KMS-11 (cell line): ENCODE measurements at regions not wholly inside any gene's neighbourhood (a gene's known extent, or its start where the extent isn't known, plus 50 kb on each side); places are given as distances from the start of the nearest gene placed in this dataset.

Experiments
- H2AFZ ChIP-seq: fragments of 200-600 bp; sonication (generic); 2 replicates; pipeline ENCODE4 v1.6.1; 2016; ENCODE audit warnings: antibody characterized with exemption, mixed run types, low read depth
- H3K27ac ChIP-seq: fragments of 200-600 bp; sonication (generic); 2 replicates; pipeline ENCODE4 v1.6.1; 2016; ENCODE audit warnings: mild to moderate bottlenecking, mixed run types
- H3K27me3 ChIP-seq: fragments of 200-600 bp; sonication (generic); 2 replicates; pipeline ENCODE4 v1.6.1; 2017; ENCODE audit warnings: mild to moderate bottlenecking, low read depth, mixed run types, moderate library complexity; ENCODE audit not compliant: insufficient read depth
- H3K36me3 ChIP-seq: fragments of 200-600 bp; sonication (generic); 2 replicates; pipeline ENCODE4 v1.6.1; 2017; ENCODE audit warnings: mild to moderate bottlenecking, mixed run types; ENCODE audit not compliant: insufficient read depth
- H3K4me1 ChIP-seq: fragments of 200-600 bp; sonication (generic); 2 replicates; pipeline ENCODE4 v1.6.1; 2016; ENCODE audit warnings: mild to moderate bottlenecking, low read depth, mixed run types; ENCODE audit not compliant: poor library complexity, severe bottlenecking
- H3K4me2 ChIP-seq: fragments of 200-600 bp; sonication (generic); 2 replicates; pipeline ENCODE4 v1.7.0; 2016; ENCODE audit warnings: mild to moderate bottlenecking, mixed run types
- H3K4me3 ChIP-seq: fragments of 200-600 bp; sonication (generic); IDR thresholded peaks from 2 replicates; pipeline ENCODE4 v1.6.1; 2017; ENCODE audit warnings: low read depth, low read length, mixed read lengths; ENCODE audit not compliant: insufficient read depth
- H3K79me2 ChIP-seq: fragments of 200-600 bp; sonication (generic); 2 replicates; pipeline ENCODE4 v1.6.1; 2016; ENCODE audit warnings: low read depth, mixed run types; ENCODE audit not compliant: insufficient read depth
- H3K9ac ChIP-seq: fragments of 200-600 bp; sonication (generic); 2 replicates; pipeline ENCODE4 v1.6.1; 2016; ENCODE audit warnings: mild to moderate bottlenecking, mixed run types
- H4K20me1 ChIP-seq: fragments of 200-600 bp; sonication (generic); 2 replicates; pipeline ENCODE4 v1.6.1; 2016; ENCODE audit warnings: mild to moderate bottlenecking, mixed run types; ENCODE audit not compliant: insufficient read depth
- TF ChIP-seq, protein P1 (sequence below): fragments of 200-600 bp; sonication (generic); conservative IDR thresholded peaks from 2 replicates; pipeline ENCODE4 v1.6.1; 2017; ENCODE audit warnings: low read depth, mild to moderate bottlenecking, antibody characterized with exemption, low read length, moderate library complexity, mixed read lengths

DNA sequence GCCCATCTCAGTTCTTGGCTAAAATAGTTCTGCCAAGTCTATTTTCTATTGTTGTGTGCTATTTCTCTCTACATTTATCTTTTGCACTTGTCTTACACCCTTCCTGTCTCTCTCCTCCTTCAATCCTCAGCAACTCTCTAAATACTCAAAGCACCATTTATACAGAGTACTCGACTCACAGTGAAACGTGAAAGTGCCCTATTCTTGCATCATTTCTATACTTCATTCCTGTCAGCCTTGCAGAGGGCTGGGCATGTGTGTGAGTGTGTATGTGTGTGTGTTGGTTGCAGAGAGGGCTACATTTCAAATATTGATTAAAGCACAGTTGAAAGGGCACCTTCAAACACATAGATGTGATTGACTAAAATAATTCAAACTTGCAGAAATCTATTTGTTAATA lies 373.2 kb upstream of the MANEA start:
- Histone ChIP-seq H3K27me3 (no peaks in the 10 kb centered on the region), H3K79me2 (no peaks in the 10 kb centered on the region), H3K4me1 (no peaks in the 10 kb centered on the region), H3K27ac (no peak overlapping the region), H2AFZ (no peak overlapping the region), H3K9ac (no peak overlapping the region), H3K36me3 (no peaks in the 10 kb centered on the region), H3K4me2 (no peak overlapping the region), H3K4me3 (no peak overlapping the region), H4K20me1 (no peaks in the 10 kb centered on the region)
- TF ChIP-seq, protein P1, sequence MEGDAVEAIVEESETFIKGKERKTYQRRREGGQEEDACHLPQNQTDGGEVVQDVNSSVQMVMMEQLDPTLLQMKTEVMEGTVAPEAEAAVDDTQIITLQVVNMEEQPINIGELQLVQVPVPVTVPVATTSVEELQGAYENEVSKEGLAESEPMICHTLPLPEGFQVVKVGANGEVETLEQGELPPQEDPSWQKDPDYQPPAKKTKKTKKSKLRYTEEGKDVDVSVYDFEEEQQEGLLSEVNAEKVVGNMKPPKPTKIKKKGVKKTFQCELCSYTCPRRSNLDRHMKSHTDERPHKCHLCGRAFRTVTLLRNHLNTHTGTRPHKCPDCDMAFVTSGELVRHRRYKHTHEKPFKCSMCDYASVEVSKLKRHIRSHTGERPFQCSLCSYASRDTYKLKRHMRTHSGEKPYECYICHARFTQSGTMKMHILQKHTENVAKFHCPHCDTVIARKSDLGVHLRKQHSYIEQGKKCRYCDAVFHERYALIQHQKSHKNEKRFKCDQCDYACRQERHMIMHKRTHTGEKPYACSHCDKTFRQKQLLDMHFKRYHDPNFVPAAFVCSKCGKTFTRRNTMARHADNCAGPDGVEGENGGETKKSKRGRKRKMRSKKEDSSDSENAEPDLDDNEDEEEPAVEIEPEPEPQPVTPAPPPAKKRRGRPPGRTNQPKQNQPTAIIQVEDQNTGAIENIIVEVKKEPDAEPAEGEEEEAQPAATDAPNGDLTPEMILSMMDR = no peak

DNA sequence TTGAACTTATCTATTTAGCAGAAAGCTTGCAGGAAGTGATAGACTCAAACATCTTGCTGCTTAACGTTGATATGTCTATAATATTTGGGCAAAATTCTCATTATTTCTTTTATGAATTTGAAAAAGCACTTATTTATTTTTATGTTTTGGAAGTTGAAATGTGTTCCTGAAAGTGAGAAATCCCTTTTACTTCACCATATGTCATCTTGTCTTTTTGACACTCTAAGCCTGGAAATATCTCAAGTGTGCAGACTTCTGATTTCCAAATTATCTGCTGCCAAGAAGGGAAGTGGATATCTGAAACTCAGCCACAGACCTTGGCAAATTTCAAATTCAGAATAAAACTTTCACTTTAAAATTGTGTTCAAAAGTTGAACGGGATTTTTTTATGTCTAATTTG lies 368.7 kb upstream of the MANEA start:
- Histone ChIP-seq H3K27me3 (no peaks in the 10 kb centered on the region), H3K36me3 (no peaks in the 10 kb centered on the region), H3K4me3 (no peak overlapping the region), H4K20me1 (no peaks in the 10 kb centered on the region), H3K27ac (no peak overlapping the region), H3K79me2 (no peaks in the 10 kb centered on the region), H3K4me1 (no peaks in the 10 kb centered on the region), H3K4me2 (no peak overlapping the region), H2AFZ (no peak overlapping the region), H3K9ac (no peak overlapping the region)
- TF ChIP-seq, protein P1 = no peak

DNA sequence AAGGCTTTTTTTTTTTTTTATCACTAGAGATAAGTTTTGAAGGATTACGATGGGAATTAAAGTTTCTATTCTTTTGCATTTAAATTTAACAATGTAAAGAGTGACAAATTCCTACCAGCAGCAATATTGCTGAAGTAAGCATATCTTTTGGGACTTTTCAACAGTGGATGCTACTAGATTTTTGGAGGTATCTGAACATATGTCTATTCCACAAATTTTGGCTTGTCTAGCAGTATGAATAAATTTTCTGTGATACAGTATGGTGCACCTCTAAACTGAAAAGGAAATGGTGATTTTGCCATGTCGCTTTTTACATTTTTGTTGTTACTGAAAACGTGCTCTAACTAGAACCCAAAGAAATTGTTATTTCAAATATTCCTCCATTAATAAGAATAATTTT lies 368.3 kb upstream of the MANEA start:
- Histone ChIP-seq H2AFZ (no peak overlapping the region), H3K79me2 (no peaks in the 10 kb centered on the region), H3K9ac (no peak overlapping the region), H3K4me1 (no peaks in the 10 kb centered on the region), H3K4me3 (no peak overlapping the region), H3K36me3 (no peaks in the 10 kb centered on the region), H4K20me1 (no peaks in the 10 kb centered on the region), H3K27ac (no peak overlapping the region), H3K4me2 (no peak overlapping the region), H3K27me3 (no peaks in the 10 kb centered on the region)
- TF ChIP-seq, protein P1 = no peak

DNA sequence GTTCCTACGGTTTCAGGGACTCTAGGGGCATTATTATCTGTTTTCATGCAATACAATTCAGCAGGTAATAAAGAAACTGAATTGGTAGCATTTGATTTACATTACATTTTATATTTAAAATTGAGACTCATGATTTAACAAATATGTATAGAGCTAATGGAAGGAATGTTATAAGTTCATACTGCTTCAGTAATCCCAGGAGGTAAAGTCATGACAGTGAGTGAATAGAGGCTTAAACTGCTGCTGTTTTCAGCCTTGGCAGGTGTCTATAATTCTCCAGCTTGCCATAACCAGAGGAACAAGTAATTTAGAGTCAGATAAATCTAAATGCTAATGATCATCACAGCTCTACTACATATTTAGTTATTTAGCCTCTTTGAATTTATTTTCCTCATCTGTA lies 360.8 kb upstream of the MANEA start:
- Histone ChIP-seq H3K79me2 (no peaks in the 10 kb centered on the region), H3K4me3 (no peak overlapping the region), H3K4me2 (no peak overlapping the region), H3K27me3 (no peaks in the 10 kb centered on the region), H4K20me1 (no peaks in the 10 kb centered on the region), H3K36me3 (no peaks in the 10 kb centered on the region), H3K9ac (no peak overlapping the region), H3K27ac (no peak overlapping the region), H2AFZ (no peak overlapping the region), H3K4me1 (no peaks in the 10 kb centered on the region)
- TF ChIP-seq, protein P1 = no peak

DNA sequence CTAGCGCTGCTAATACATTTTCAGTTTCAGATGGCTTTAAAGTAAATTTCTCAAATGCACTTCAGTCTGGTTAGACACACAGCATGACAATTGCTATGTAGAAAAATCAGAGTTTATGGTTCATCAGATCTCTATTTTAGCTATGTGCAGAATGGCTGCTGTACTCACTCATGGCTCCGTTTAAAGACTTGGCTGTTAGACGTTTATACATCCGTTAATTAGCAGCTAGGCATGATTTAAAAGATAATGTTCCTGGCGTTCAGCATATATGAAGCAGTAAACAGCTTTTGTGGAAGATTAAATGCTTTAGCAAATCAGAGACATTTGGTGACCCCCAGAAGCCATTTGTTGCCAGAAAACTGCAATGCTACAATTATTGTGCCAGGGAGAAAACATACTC lies 350.0 kb upstream of the MANEA start:
- no peaks in the 10 kb centered on the region for H3K36me3 ChIP-seq
- no peak overlapping the region for H3K4me2 ChIP-seq
- TF ChIP-seq, protein P1 = no peak
- H3K4me1 ChIP-seq = no peaks in the 10 kb centered on the region
- no peak overlapping the region for H3K27ac ChIP-seq
- no peak overlapping the region for H2AFZ ChIP-seq
- H3K9ac ChIP-seq = no peak overlapping the region
- no peaks in the 10 kb centered on the region for H4K20me1 ChIP-seq
- no peaks in the 10 kb centered on the region for H3K27me3 ChIP-seq
- H3K79me2 ChIP-seq = no peaks in the 10 kb centered on the region
- H3K4me3 ChIP-seq = no peak overlapping the region
